Sciatic nerve (tissue), 2 donors: ENCODE measurements at regions not wholly inside any gene's neighbourhood (a gene's known extent, or its start where the extent isn't known, plus 50 kb on each side); places are given as distances from the start of the nearest gene placed in this dataset.

Experiments
- ATAC-seq: fragments of 200-7000 bp; cut with Tn5 transposase; one replicate; pipeline ENCODE4 v1.9.1; 2020; ENCODE audit warnings: mild to moderate bottlenecking, moderate library complexity
- DNase-seq: peaks from one replicate; pipeline ENCODE4 v3.0.0-alpha.2; 2020; ENCODE audit warnings: low spot score
- intact Hi-C: fragments of 100-400 bp; cut with DNase I; formaldehyde crosslinking; loops from one replicate; pipeline ENCODE4 v1.14.2; 2022
- donor health status: DM: no; HTN: no; CAD: no.
- donor health status: DM: no; HTN: no; CAD: no.

GRCh38 chr3:13200465-13200864, 127.2 kb upstream of the IQSEC1 start:
- intact Hi-C loops: no loop called here
- DNase-seq (no peak), ATAC-seq (no peak)

GRCh38 chr3:13199899-13200451, 126.7 kb upstream of the IQSEC1 start:
- intact Hi-C loops: no loop called here
- DNase-seq (no peak), ATAC-seq (no peak)

GRCh38 chr3:13199006-13199776, 126.0 kb upstream of the IQSEC1 start:
- DNase-seq (no peak), ATAC-seq (no peak)
- intact Hi-C loops: no loop called here

GRCh38 chr3:13198264-13198879, 125.1 kb upstream of the IQSEC1 start:
- DNase-seq: no peak
- intact Hi-C loops: no loop called here
- no peak for ATAC-seq

GRCh38 chr3:13197795-13198194, 124.6 kb upstream of the IQSEC1 start:
- ATAC-seq (no peak), DNase-seq (no peak)
- intact Hi-C loops: no loop called here

- ATAC-seq: no peak
- intact Hi-C loops: no loop called here
These were observed 124.1 kb upstream of the IQSEC1 start for GRCh38 chr3:13197281-13197680.

GRCh38 chr3:13195374-13195773, 122.1 kb upstream of the IQSEC1 start:
- ATAC-seq (no peak), DNase-seq (no peak)
- intact Hi-C loops: no loop called here

More at GRCh38 chr3:13197281-13197680, 124.1 kb upstream of the IQSEC1 start:
- no peak for DNase-seq

- ATAC-seq (no peak), DNase-seq (no peak)
These were observed 121.3 kb upstream of the IQSEC1 start for GRCh38 chr3:13194285-13195209.

GRCh38 chr3:13193320-13194284, 120.4 kb upstream of the IQSEC1 start:
- no peak for DNase-seq
- ATAC-seq: no peak

More at GRCh38 chr3:13194285-13195209, 121.3 kb upstream of the IQSEC1 start:
- intact Hi-C loops: no loop called here

GRCh38 chr3:13192471-13193213, 119.4 kb upstream of the IQSEC1 start:
- intact Hi-C loops: no loop called here
- DNase-seq: no peak

More at GRCh38 chr3:13193320-13194284, 120.4 kb upstream of the IQSEC1 start:
- intact Hi-C loops: no loop called here

GRCh38 chr3:13191016-13191415, 117.8 kb upstream of the IQSEC1 start:
- intact Hi-C loops: no loop called here
- DNase-seq (no peak), ATAC-seq (no peak)

More at GRCh38 chr3:13192471-13193213, 119.4 kb upstream of the IQSEC1 start:
- ATAC-seq: no peak

GRCh38 chr3:13190378-13190765, 117.1 kb upstream of the IQSEC1 start:
- ATAC-seq: no peak
- intact Hi-C loops: no loop called here
- DNase-seq: no peak

- intact Hi-C loops: no loop called here
- DNase-seq (no peak), ATAC-seq (no peak)
These were observed 116.6 kb upstream of the IQSEC1 start for GRCh38 chr3:13189639-13190377.

- intact Hi-C loops: no loop called here
- DNase-seq: no peak
- ATAC-seq: no peak
These were observed 115.7 kb upstream of the IQSEC1 start for GRCh38 chr3:13188975-13189374.

- DNase-seq (no peak), ATAC-seq (no peak)
- intact Hi-C loops: no loop called here
These were observed 115.1 kb upstream of the IQSEC1 start for GRCh38 chr3:13188181-13188779.

- DNase-seq (no peak), ATAC-seq (no peak)
- intact Hi-C loops: no loop called here
These were observed 114.4 kb upstream of the IQSEC1 start for GRCh38 chr3:13187593-13187992.

GRCh38 chr3:13186435-13186815, 113.2 kb upstream of the IQSEC1 start:
- DNase-seq (no peak), ATAC-seq (no peak)
- intact Hi-C loops: no loop called here
